CD14-positive monocyte (primary cell): ENCODE measurements at regions not wholly inside any gene's neighbourhood (a gene's known extent, or its start where the extent isn't known, plus 50 kb on each side); places are given as distances from the start of the nearest gene placed in this dataset.

ENCODE experiments used
- DNase-seq, 3 donors: peaks; one replicate each; pipeline ENCODE4 v3.0.0-alpha.2; 2011 to 2022
- H2AFZ ChIP-seq: 2 replicates; pipeline ENCODE4 v1.6.0; 2012; ENCODE audit warnings: mild to moderate bottlenecking, low read depth, low read length, inconsistent platforms; ENCODE audit not compliant: insufficient read depth, poor library complexity, severe bottlenecking
- H3K27ac ChIP-seq, 2 donors: 1 replicate in 1 of 2; 2 replicates in 1 of 2; pipeline ENCODE4 v1.5.1; 2012 to 2013; ENCODE audit warnings: low read length in 2 of 2, control low read depth in 1 of 2, inconsistent platforms in 1 of 2, low read depth in 1 of 2, mild to moderate bottlenecking in 1 of 2
- H3K27me3 ChIP-seq, 2 donors: one replicate each; pipeline versions ENCODE4 v1.6.0 to v1.6.1; 2011 to 2013; ENCODE audit warnings: low read length in 2 of 2; ENCODE audit not compliant: control insufficient read depth in 2 of 2, insufficient read depth in 2 of 2
- H3K36me3 ChIP-seq, 2 donors: replicated peaks in 1 of 2; 1 replicate in 1 of 2; 2 replicates in 1 of 2; pipeline versions ENCODE4 v1.5.1 to v1.6.1; 2012 to 2013; ENCODE audit warnings: low read length in 2 of 2, control low read depth in 1 of 2, inconsistent platforms in 1 of 2, mild to moderate bottlenecking in 1 of 2; ENCODE audit not compliant: insufficient read depth in 2 of 2, control insufficient read depth in 1 of 2
- H3K4me1 ChIP-seq, 2 donors: 1 replicate in 1 of 2; 2 replicates in 1 of 2; pipeline versions ENCODE4 v1.5.1 to v1.6.1; 2012 to 2013; ENCODE audit warnings: low read length in 2 of 2, control low read depth in 1 of 2, inconsistent platforms in 1 of 2, mild to moderate bottlenecking in 1 of 2, moderate library complexity in 1 of 2; ENCODE audit not compliant: insufficient read depth in 2 of 2, control insufficient read depth in 1 of 2
- H3K4me2 ChIP-seq: replicated peaks from 2 replicates; pipeline ENCODE3; 2012; ENCODE audit warnings: low read length, moderate library complexity, mild to moderate bottlenecking; ENCODE audit not compliant: poor library complexity, severe bottlenecking; ENCODE audit errors: extremely low read depth
- H3K4me3 ChIP-seq, 3 experiments: fragments of 200-600 bp in 1 of 3; sonication (generic) in 1 of 3; replicated peaks in 1 of 3; 1 replicate in 2 of 3; 2 replicates in 1 of 3; pipeline ENCODE4 v1.5.1; 2011 to 2013; ENCODE audit warnings: low read length in 3 of 3, mild to moderate bottlenecking in 3 of 3, control low read depth in 2 of 3, low read depth in 2 of 3, inconsistent platforms in 1 of 3, moderate library complexity in 1 of 3
- H3K79me2 ChIP-seq: 2 replicates; pipeline ENCODE4 v1.6.0; 2012; ENCODE audit warnings: mild to moderate bottlenecking, control low read depth, inconsistent platforms, low read length, moderate library complexity; ENCODE audit not compliant: insufficient read depth
- H3K9ac ChIP-seq: 2 replicates; pipeline ENCODE4 v1.6.0; 2017; ENCODE audit warnings: low read length, mild to moderate bottlenecking; ENCODE audit not compliant: insufficient read depth, poor library complexity, severe bottlenecking
- H3K9me3 ChIP-seq, 2 donors: replicated peaks in 1 of 2; 1 replicate in 1 of 2; 2 replicates in 1 of 2; pipeline versions ENCODE4 v1.5.1 to v1.6.1; 2012 to 2013; ENCODE audit warnings: low read length in 2 of 2, control low read depth in 1 of 2; ENCODE audit not compliant: control insufficient read depth in 1 of 2, insufficient read depth in 1 of 2
- H4K20me1 ChIP-seq: 2 replicates; pipeline ENCODE4 v1.6.0; 2012; ENCODE audit warnings: mild to moderate bottlenecking, low read length, control low read depth, moderate library complexity; ENCODE audit not compliant: insufficient read depth
- H3K27ac Mint-ChIP-seq, 7 donors: one replicate each; pipeline ENCODE4 v1.8.0; 2020; ENCODE audit warnings: mild to moderate bottlenecking in 7 of 7, mixed read lengths in 7 of 7, moderate library complexity in 6 of 7, inconsistent platforms in 2 of 7
- H3K27me3 Mint-ChIP-seq, 3 donors: one replicate each; pipeline ENCODE4 v1.8.0; 2021 to 2022; ENCODE audit warnings: low read depth in 3 of 3, mild to moderate bottlenecking in 3 of 3, mixed read lengths in 3 of 3, moderate library complexity in 3 of 3, inconsistent platforms in 1 of 3
- H3K36me3 Mint-ChIP-seq, 2 donors: one replicate each; pipeline ENCODE4 v1.8.0; 2020; ENCODE audit warnings: mixed read lengths in 2 of 2, inconsistent platforms in 1 of 2, mild to moderate bottlenecking in 1 of 2
- H3K4me1 Mint-ChIP-seq: one replicate; pipeline ENCODE4 v1.8.0; 2020; ENCODE audit warnings: mild to moderate bottlenecking, mixed read lengths
- H3K4me3 Mint-ChIP-seq, 2 donors: one replicate each; pipeline ENCODE4 v1.8.0; 2020; ENCODE audit warnings: mild to moderate bottlenecking in 2 of 2, mixed read lengths in 2 of 2, moderate library complexity in 1 of 2
- H3K9me3 Mint-ChIP-seq, 7 donors: one replicate each; pipeline ENCODE4 v1.8.0; 2020 to 2022; ENCODE audit warnings: mixed read lengths in 7 of 7, mild to moderate bottlenecking in 6 of 7, moderate library complexity in 6 of 7, inconsistent platforms in 2 of 7
- CTCF ChIP-seq: fragments of 200-600 bp; IDR thresholded peaks from one replicate; pipeline ENCODE4 v1.8.0; 2022; ENCODE audit warnings: antibody characterized with exemption, mild to moderate bottlenecking
- WGBS: methylation state at CpG from one replicate; pipeline ENCODE4 v1.1.5; 2013; ENCODE audit warnings: missing lambda C conversion rate; ENCODE audit not compliant: insufficient coverage; 5-methylcytosine and 5-hydroxymethylcytosine counted together
- intact Hi-C, 2 donors: fragments of 100-400 bp; cut with micrococcal nuclease; formaldehyde crosslinking; loops; one replicate each; pipeline versions ENCODE4 v1.15.0 to v1.15.1; 2023

- Histone ChIP-seq H3K36me3 (no peaks in the 10 kb centered on the region), H3K4me3 (no peak overlapping the region), H2AFZ (no peak overlapping the region), H3K9ac (no peak overlapping the region), H3K4me2 (no peak overlapping the region), H3K9me3 (no peaks in the 10 kb centered on the region), H3K27me3 (no peaks in the 10 kb centered on the region), H4K20me1 (no peaks in the 10 kb centered on the region), H3K79me2 (no peaks in the 10 kb centered on the region), H3K27ac (no peak overlapping the region), H3K4me1 (no peaks in the 10 kb centered on the region)
- peaks cover 0 to 1% (median 0%) of the 10 kb centered on the region in 7 donors for H3K9me3 Mint-ChIP-seq
- H3K36me3 Mint-ChIP-seq = no peaks in the 10 kb centered on the region
- H3K27me3 Mint-ChIP-seq = peaks cover 6 to 13% (median 7%) of the 10 kb centered on the region in 3 donors
- peaks cover 6% of the 10 kb centered on the region for H3K4me1 Mint-ChIP-seq
- 100% methylated on average over 1 of the region's 2 CpGs for WGBS
- no peak for DNase-seq
- H3K27ac Mint-ChIP-seq = no peak overlapping the region
- TF ChIP-seq CTCF = no peak
- H3K4me3 Mint-ChIP-seq = no peak overlapping the region
- intact Hi-C loops = no loop called here
These were observed 179.4 kb downstream of the ABHD5 start for GRCh38 chr3:43870120-43870519.

- H3K36me3 Mint-ChIP-seq = no peaks in the 10 kb centered on the region
- H3K4me3 Mint-ChIP-seq = no peak overlapping the region
- Histone ChIP-seq H4K20me1 (no peaks in the 10 kb centered on the region), H3K4me3 (no peak overlapping the region), H3K27ac (no peak overlapping the region), H3K9ac (no peak overlapping the region), H3K4me1 (no peaks in the 10 kb centered on the region), H2AFZ (no peak overlapping the region), H3K79me2 (no peaks in the 10 kb centered on the region), H3K9me3 (no peaks in the 10 kb centered on the region), H3K36me3 (no peaks in the 10 kb centered on the region), H3K27me3 (no peaks in the 10 kb centered on the region), H3K4me2 (no peak overlapping the region)
- DNase-seq = no peak
- peaks cover 6% of the 10 kb centered on the region for H3K4me1 Mint-ChIP-seq
- TF ChIP-seq CTCF = no peak
- peaks cover 0 to 1% (median 0%) of the 10 kb centered on the region in 7 donors for H3K9me3 Mint-ChIP-seq
- peaks cover 7 to 12% (median 10%) of the 10 kb centered on the region in 3 donors for H3K27me3 Mint-ChIP-seq
- WGBS = 90% methylated on average over 1 of the region's 2 CpGs
- no peak overlapping the region for H3K27ac Mint-ChIP-seq
- intact Hi-C loops = no loop called here
These were observed 180.3 kb downstream of the ABHD5 start for GRCh38 chr3:43870844-43871626.
